ENCODE measurements at regions not wholly inside any gene's neighbourhood (a gene's known extent, or its start where the extent isn't known, plus 50 kb on each side); places are given as distances from the start of the nearest gene placed in this dataset.

- Histone ChIP-seq H2AK5ac (ENCODE audit: insufficient read length, low read length) (no peak overlapping the region), H3K18ac (ENCODE audit: insufficient read length, low read depth, low read length) (no peak overlapping the region), H2BK120ac (ENCODE audit: low read depth, low read length, poor library complexity, severe bottlenecking) (no peak overlapping the region), H3K27me3 (ENCODE audit: insufficient read depth, low read length) (no peaks in the 10 kb centered on the region; the same call in 1 of the 2 replicates), H4K91ac (ENCODE audit: insufficient read length, low read depth, low read length) (no peak overlapping the region), H3K4me1 (ENCODE audit: insufficient read depth, low read length) (peaks cover 2% of the 10 kb centered on the region), H3T11ph (ENCODE audit: low read length) (no peak overlapping the region), H3K27ac (ENCODE audit: insufficient read length, low read depth, low read length) (no peak overlapping the region), H3K4ac (ENCODE audit: low read depth, low read length) (no peak overlapping the region), H3K56ac (ENCODE audit: insufficient read length, low read depth, low read length) (no peak overlapping the region), H4K20me1 (ENCODE audit: control insufficient read depth, insufficient read depth, insufficient read length) (no peaks in the 10 kb centered on the region), H3K79me1 (ENCODE audit: insufficient read depth, low read depth, low read length, poor library complexity, severe bottlenecking) (no peaks in the 10 kb centered on the region), H3K23ac (ENCODE audit: insufficient read length, low read depth, low read length) (no peak overlapping the region), H4K8ac (replicated peaks; ENCODE audit: insufficient read length, low read depth, low read length) (no peak overlapping the region), H2BK5ac (ENCODE audit: insufficient read length, low read length) (no peak overlapping the region), H3K14ac (ENCODE audit: insufficient read depth, low read length) (no peak overlapping the region), H2BK15ac (ENCODE audit: low read depth, low read length) (no peak overlapping the region), H4K5ac (ENCODE audit: insufficient read length, low read depth, low read length) (no peak overlapping the region), H3K4me2 (ENCODE audit: insufficient read depth, insufficient read length, low read length) (no peak overlapping the region), H3K23me2 (ENCODE audit: insufficient read length, low read depth, low read length, poor library complexity, severe bottlenecking) (no peaks in the 10 kb centered on the region), H3K9me3 (ENCODE audit: control insufficient read depth, low read depth, low read length) (no peaks in the 10 kb centered on the region), H2BK20ac (ENCODE audit: low read depth, low read length, poor library complexity, severe bottlenecking) (no peak overlapping the region), H3K79me2 (ENCODE audit: insufficient read depth, low read length) (no peaks in the 10 kb centered on the region), H2AFZ (ENCODE audit: low read length) (no peak overlapping the region), H2BK12ac (ENCODE audit: insufficient read length, low read depth, low read length) (no peak overlapping the region), H3K9ac (ENCODE audit: extremely low read depth, insufficient read length, low read length) (no peak overlapping the region)
- Mint-ChIP-seq H3K4me3 (no peak overlapping the region), H3K27ac (no peak overlapping the region), H3K9me3 (peaks cover 9 to 12% of the 10 kb centered on the region in 2 experiments), H3K36me3 (ENCODE audit: insufficient read depth in 1 of 3, low read depth in 3 of 3) (peaks cover 4 to 10% (median 7%) of the 10 kb centered on the region in 3 experiments), H3K4me1 (peaks cover 18 to 19% of the 10 kb centered on the region in 2 experiments), H3K27me3 (ENCODE audit: low read depth) (no peaks in the 10 kb centered on the region)
- TF ChIP-seq CTCF (conservative IDR thresholded peaks at IDR 0.05), result no peak
- DNase-seq, result no peak
- no CpG with 5 or more reads among the region's 2 CpGs for WGBS (ENCODE audit: extremely low coverage, insufficient read length, low lambda C conversion rate)
These were observed 100.0 kb upstream of the C3orf80 start for GRCh38 chr3:160125258-160125657.
